Hepatocyte (in vitro differentiated cells): ENCODE measurements at regions not wholly inside any gene's neighbourhood (a gene's known extent, or its start where the extent isn't known, plus 50 kb on each side); places are given as distances from the start of the nearest gene placed in this dataset.

Experiments used
- DNase-seq: peaks from one replicate; pipeline ENCODE4 v3.0.0-alpha.2; 2016; ENCODE audit warnings: low spot score
- H2AFZ ChIP-seq: fragments of 200-600 bp; sonication (generic); 2 replicates; pipeline ENCODE4 v1.6.0; 2016; ENCODE audit warnings: antibody characterized with exemption, mild to moderate bottlenecking
- H3K27ac ChIP-seq: fragments of 200-600 bp; sonication (generic); 2 replicates; pipeline ENCODE4 v1.5.1; 2016; ENCODE audit warnings: mild to moderate bottlenecking
- H3K27me3 ChIP-seq: fragments of 200-600 bp; sonication (generic); 2 replicates; pipeline ENCODE4 v1.6.1; 2016
- H3K36me3 ChIP-seq: fragments of 200-600 bp; sonication (generic); replicated peaks from 2 replicates; pipeline ENCODE4 v1.5.1; 2016; ENCODE audit warnings: low read depth; ENCODE audit not compliant: insufficient read depth
- H3K4me1 ChIP-seq: fragments of 200-600 bp; sonication (generic); 2 replicates; pipeline ENCODE4 v1.5.1; 2016; ENCODE audit warnings: mild to moderate bottlenecking, moderate library complexity; ENCODE audit not compliant: insufficient read depth
- H3K4me2 ChIP-seq: fragments of 200-600 bp; sonication (generic); 2 replicates; pipeline ENCODE4 v1.6.0; 2016
- H3K4me3 ChIP-seq: fragments of 200-600 bp; sonication (generic); 2 replicates; pipeline ENCODE4 v1.5.1; 2016; ENCODE audit warnings: mild to moderate bottlenecking
- H3K79me2 ChIP-seq: fragments of 200-600 bp; sonication (generic); 2 replicates; pipeline ENCODE4 v1.6.0; 2017; ENCODE audit warnings: mild to moderate bottlenecking
- H3K9me2 ChIP-seq: fragments of 200-600 bp; sonication (generic); replicated peaks from 2 replicates; pipeline ENCODE4 v1.6.0; 2017; ENCODE audit warnings: mild to moderate bottlenecking; ENCODE audit not compliant: insufficient read depth
- H3K9me3 ChIP-seq: fragments of 200-600 bp; sonication (generic); 2 replicates; pipeline ENCODE4 v1.5.1; 2016; ENCODE audit warnings: low read depth, mild to moderate bottlenecking
- H4K20me1 ChIP-seq: fragments of 200-600 bp; sonication (generic); 2 replicates; pipeline ENCODE4 v1.6.0; 2016; ENCODE audit warnings: mild to moderate bottlenecking; ENCODE audit not compliant: insufficient read depth, poor library complexity, severe bottlenecking
- EZH2 ChIP-seq: fragments of 200-600 bp; sonication (generic); IDR thresholded peaks from 2 replicates; pipeline ENCODE4 v1.6.1; 2016; ENCODE audit warnings: antibody characterized with exemption, mild to moderate bottlenecking, borderline replicate concordance
- EZH2phosphoT487 ChIP-seq: fragments of 200-600 bp; sonication (generic); IDR thresholded peaks from one replicate; pipeline ENCODE4 v1.6.1; 2018; ENCODE audit warnings: antibody characterized with exemption, mild to moderate bottlenecking, low read depth, moderate library complexity; ENCODE audit not compliant: unreplicated experiment, severe bottlenecking
- WGBS: methylation state at CpG from one replicate; pipeline ENCODE4 v1.1.6; 2016; ENCODE audit warnings: low lambda C conversion rate; ENCODE audit errors: missing lambda C conversion rate; 5-methylcytosine and 5-hydroxymethylcytosine counted together
- TF ChIP-seq, protein P1 (sequence below): fragments of 200-600 bp; sonication (generic); IDR thresholded peaks from 2 replicates; pipeline ENCODE4 v1.5.1; 2016; ENCODE audit warnings: antibody characterized with exemption, mild to moderate bottlenecking; ENCODE audit not compliant: poor library complexity

DNA sequence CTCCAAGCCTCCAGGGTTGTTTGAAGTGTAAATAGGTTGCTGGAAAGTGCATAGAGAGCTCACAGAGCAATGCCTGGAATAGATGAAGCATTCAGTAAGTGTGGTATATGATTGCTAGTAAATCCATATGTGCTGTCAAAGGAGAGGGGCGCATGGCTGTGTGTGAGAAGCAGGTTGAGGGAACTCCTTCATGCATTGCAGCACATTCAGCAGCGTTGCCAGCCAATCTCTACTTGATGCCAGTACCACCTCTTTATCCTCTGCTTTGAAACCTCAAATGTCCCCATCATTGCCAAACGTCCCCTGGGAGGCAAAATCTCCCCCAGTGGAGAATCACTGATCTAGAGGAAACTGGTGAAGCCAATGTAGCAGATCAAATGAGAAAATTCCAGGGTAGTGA is 82.7 kb upstream of the RALGAPA2 start:
- WGBS = 77% methylated on average over 3 of the region's 3 CpGs
- Histone ChIP-seq H3K9me3 (no peaks in the 10 kb centered on the region), H3K36me3 (no peaks in the 10 kb centered on the region), H3K4me3 (no peak overlapping the region), H3K4me1 (no peaks in the 10 kb centered on the region), H3K79me2 (no peaks in the 10 kb centered on the region), H3K27ac (no peak overlapping the region), H2AFZ (no peak overlapping the region), H4K20me1 (no peaks in the 10 kb centered on the region), H3K27me3 (no peaks in the 10 kb centered on the region), H3K4me2 (no peak overlapping the region), H3K9me2 (no peaks in the 10 kb centered on the region)
- TF ChIP-seq, protein P1, sequence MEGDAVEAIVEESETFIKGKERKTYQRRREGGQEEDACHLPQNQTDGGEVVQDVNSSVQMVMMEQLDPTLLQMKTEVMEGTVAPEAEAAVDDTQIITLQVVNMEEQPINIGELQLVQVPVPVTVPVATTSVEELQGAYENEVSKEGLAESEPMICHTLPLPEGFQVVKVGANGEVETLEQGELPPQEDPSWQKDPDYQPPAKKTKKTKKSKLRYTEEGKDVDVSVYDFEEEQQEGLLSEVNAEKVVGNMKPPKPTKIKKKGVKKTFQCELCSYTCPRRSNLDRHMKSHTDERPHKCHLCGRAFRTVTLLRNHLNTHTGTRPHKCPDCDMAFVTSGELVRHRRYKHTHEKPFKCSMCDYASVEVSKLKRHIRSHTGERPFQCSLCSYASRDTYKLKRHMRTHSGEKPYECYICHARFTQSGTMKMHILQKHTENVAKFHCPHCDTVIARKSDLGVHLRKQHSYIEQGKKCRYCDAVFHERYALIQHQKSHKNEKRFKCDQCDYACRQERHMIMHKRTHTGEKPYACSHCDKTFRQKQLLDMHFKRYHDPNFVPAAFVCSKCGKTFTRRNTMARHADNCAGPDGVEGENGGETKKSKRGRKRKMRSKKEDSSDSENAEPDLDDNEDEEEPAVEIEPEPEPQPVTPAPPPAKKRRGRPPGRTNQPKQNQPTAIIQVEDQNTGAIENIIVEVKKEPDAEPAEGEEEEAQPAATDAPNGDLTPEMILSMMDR = no peak
- TF ChIP-seq EZH2 (no peak), EZH2phosphoT487 (no peak)
- no peak for DNase-seq

DNA sequence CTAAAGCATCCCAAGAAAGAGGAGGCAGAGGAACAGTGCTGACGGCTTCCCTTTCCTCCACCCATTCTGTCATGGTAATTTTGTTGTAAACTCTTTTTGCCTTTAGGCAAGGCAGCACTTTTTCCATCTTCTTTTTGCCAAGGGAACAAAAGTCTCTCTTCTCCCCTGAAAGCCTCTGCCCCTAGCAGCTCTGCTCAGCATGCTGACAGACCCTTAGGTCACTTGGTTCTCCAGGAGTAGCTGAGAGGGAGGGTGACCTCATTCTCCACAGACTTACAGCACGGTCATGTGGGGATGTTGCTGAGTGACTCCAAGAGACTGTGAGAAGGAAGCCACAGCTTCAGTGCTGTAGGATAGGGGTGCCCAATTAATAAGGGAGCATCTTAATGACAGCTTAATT is 81.1 kb upstream of the RALGAPA2 start:
- Histone ChIP-seq H3K4me3 (no peak overlapping the region), H3K27me3 (no peaks in the 10 kb centered on the region), H3K9me3 (no peaks in the 10 kb centered on the region), H3K79me2 (no peaks in the 10 kb centered on the region), H4K20me1 (no peaks in the 10 kb centered on the region), H3K4me2 (no peak overlapping the region), H3K4me1 (no peaks in the 10 kb centered on the region), H3K36me3 (no peaks in the 10 kb centered on the region), H3K9me2 (no peaks in the 10 kb centered on the region), H2AFZ (no peak overlapping the region), H3K27ac (no peak overlapping the region)
- WGBS = 58% methylated on average over 2 of the region's 2 CpGs
- TF ChIP-seq EZH2phosphoT487 = no peak
- no peak for TF ChIP-seq EZH2
- TF ChIP-seq, protein P1 = no peak
- DNase-seq = no peak

DNA sequence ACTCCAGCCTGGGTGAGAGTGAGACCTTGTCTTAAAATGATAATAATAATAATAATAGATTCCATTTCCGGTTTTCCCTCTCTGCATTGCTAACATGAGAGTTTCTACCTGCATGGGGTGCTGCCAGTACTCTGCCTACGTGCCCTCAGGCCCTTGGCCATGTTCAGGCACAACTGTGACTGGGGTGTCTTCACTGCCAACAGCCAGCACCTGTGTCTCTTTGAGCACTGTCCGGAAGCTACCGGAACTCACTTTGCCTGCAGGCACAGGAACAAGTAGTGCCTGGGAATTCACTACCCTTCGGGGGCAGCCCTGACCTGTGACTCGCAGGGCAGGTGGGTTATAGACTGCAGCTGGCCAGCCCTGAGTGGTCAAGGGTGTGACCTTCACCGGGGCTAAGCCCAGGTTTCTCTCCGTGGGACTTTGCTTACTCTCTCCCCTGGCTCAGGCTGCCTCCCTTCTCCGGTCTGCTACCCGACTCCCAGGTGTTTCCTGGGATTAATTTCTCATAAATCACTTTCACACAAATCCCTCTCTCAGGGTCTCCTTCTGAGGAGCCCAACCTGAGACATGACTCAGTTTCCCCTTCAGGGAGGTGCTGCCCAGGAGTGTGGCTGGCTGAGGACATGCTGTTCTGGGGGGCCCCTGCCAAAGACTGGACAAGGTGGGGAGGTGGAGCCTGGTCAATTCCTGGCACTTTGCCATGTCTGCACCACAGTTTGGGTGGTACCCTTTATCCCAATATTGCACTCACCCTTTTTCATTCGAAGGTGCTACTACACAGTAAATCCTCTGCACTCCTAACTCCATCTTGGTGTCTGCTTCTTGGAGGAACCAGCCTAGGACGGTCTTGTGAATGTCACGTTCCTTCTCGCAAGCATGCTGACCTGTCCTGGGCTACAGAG is 79.5 kb upstream of the RALGAPA2 start:
- H3K79me2 ChIP-seq = no peaks in the 10 kb centered on the region
- TF ChIP-seq EZH2phosphoT487 = no peak
- TF ChIP-seq EZH2 = no peak
- TF ChIP-seq, protein P1 = no peak
- H3K27ac ChIP-seq = no peak overlapping the region
- H3K4me1 ChIP-seq = no peaks in the 10 kb centered on the region
- H3K9me3 ChIP-seq = no peaks in the 10 kb centered on the region
- no peak overlapping the region for H3K4me2 ChIP-seq
- no peaks in the 10 kb centered on the region for H4K20me1 ChIP-seq
- no peaks in the 10 kb centered on the region for H3K27me3 ChIP-seq
- no peak for DNase-seq
- H3K4me3 ChIP-seq = no peak overlapping the region
- H3K36me3 ChIP-seq = no peaks in the 10 kb centered on the region
- H2AFZ ChIP-seq = no peak overlapping the region
- WGBS = 76% methylated on average over 14 of the region's 14 CpGs
- no peaks in the 10 kb centered on the region for H3K9me2 ChIP-seq
